GM12864 (cell line): ENCODE measurements at regions not wholly inside any gene's neighbourhood (a gene's known extent, or its start where the extent isn't known, plus 50 kb on each side); places are given as distances from the start of the nearest gene placed in this dataset.

Experiments
- DNase-seq: peaks from one replicate; pipeline ENCODE4 v3.0.0-alpha.2; 2011; ENCODE audit warnings: low read depth
- H3K4me3 ChIP-seq: 2 replicates; pipeline ENCODE4 v1.5.1; 2011; ENCODE audit warnings: mild to moderate bottlenecking, low read depth, low read length, control low read depth
- TF ChIP-seq, protein P1 (sequence below): IDR thresholded peaks from 2 replicates; pipeline ENCODE4 v1.5.1; 2011; ENCODE audit warnings: low read depth, mild to moderate bottlenecking, moderate library complexity, low read length, control low read depth, inconsistent platforms; ENCODE audit errors: missing control alignments

DNA sequence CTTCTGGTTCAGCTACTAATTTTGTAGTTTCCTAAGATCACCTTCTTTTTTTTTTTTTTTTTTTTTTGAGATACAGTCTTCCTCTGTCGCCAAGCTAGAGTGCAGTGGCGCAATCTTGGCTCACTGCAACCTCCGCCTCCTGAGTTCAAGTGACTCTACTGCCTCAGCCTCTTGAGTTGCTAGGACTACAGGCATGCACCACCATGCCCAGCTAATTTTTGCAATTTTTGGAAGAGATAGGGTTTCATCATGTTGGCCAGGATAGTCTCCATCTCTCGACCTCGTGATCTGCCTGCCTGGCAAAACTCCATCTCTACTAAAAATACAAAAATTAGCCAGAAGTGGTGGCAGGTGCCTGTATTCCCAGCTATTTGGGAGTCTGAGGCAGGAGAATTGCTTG is 301.5 kb upstream of the TFPI start:
- no peak for DNase-seq

DNA sequence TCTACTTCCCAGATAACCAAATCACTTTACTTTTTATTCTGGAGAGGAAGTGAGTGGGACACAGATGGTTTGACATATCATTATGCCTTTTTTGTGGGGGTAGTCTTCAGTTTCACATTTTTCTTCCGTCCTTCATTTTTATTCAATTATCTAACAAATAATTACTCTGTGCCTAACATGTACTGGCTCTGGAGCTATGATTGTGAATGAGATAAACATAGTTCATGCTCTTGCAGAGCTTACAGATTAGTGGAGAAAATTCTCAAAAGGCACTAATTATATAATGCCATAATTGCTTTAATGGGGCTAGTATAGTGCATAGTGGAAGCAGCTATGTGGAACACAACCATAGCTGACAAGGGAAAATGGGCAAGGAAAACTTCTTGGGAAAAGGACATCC is 303.6 kb upstream of the TFPI start:
- DNase-seq = no peak
- TF ChIP-seq, protein P1, sequence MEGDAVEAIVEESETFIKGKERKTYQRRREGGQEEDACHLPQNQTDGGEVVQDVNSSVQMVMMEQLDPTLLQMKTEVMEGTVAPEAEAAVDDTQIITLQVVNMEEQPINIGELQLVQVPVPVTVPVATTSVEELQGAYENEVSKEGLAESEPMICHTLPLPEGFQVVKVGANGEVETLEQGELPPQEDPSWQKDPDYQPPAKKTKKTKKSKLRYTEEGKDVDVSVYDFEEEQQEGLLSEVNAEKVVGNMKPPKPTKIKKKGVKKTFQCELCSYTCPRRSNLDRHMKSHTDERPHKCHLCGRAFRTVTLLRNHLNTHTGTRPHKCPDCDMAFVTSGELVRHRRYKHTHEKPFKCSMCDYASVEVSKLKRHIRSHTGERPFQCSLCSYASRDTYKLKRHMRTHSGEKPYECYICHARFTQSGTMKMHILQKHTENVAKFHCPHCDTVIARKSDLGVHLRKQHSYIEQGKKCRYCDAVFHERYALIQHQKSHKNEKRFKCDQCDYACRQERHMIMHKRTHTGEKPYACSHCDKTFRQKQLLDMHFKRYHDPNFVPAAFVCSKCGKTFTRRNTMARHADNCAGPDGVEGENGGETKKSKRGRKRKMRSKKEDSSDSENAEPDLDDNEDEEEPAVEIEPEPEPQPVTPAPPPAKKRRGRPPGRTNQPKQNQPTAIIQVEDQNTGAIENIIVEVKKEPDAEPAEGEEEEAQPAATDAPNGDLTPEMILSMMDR = no peak
- no peak overlapping the region for H3K4me3 ChIP-seq

More for the DNA sequence above, 301.5 kb upstream of the TFPI start:
- H3K4me3 ChIP-seq = no peak overlapping the region
- TF ChIP-seq, protein P1 = no peak

DNA sequence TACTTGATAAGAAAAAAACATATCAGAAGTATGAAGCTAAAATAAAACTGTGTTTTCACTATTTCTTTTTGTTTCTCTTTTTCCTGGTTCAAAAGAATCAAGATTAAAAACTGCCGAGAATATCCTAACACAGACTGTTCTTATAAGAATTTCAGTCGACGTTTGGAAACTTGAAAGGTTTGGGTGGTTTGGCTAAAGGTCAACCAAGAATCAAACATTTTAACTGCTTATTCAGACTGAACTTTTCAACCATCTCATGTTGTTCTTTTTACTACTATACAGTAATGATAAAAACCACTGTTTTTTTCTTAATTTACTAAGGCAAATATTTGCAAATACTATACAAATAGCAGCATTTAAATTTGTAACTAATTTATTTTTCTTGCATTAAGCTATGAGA is 308.5 kb upstream of the TFPI start:
- DNase-seq = no peak
- no peak overlapping the region for H3K4me3 ChIP-seq
- TF ChIP-seq, protein P1 = no peak

DNA sequence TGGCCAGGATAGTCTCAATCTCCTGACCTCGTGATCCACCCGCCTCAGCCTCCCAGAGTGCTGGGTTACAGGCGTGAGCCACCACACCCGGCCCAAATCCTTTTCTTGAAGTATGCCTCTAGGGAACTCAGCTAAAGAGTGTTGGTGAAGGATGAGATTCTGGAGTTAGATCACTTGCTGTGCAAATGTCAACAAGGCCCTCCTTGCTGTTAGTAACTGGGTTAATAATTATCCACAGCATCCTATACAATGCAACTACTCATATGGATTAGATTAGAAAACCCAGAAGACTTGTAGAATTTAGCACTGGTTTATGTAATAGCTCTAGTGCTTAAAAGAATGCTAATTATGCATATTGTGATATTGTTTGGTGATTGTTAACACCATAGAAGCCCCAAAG is 310.8 kb upstream of the TFPI start:
- DNase-seq = no peak
- TF ChIP-seq, protein P1 = no peak
- no peak overlapping the region for H3K4me3 ChIP-seq

DNA sequence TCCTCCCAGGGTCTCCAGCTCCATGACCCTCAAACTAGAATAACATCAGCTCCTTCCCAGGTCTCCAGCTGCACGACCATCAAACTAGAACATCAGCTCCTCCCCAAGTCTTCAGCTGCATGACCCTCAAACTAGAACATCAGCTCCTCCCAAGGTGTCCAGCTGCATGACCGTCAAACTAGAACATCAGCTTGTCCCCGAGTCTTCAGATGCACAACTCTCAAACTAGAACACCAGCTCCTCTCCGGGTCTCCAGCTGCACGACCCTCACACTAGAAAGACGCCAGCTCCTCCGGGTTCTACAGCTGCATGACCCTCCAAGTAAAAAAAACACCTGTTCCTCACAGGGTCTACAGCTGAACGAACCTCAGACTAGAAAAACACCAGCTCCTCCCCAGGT is 312.9 kb upstream of the TFPI start:
- no peak overlapping the region for H3K4me3 ChIP-seq
- TF ChIP-seq, protein P1 = no peak
- DNase-seq = no peak

DNA sequence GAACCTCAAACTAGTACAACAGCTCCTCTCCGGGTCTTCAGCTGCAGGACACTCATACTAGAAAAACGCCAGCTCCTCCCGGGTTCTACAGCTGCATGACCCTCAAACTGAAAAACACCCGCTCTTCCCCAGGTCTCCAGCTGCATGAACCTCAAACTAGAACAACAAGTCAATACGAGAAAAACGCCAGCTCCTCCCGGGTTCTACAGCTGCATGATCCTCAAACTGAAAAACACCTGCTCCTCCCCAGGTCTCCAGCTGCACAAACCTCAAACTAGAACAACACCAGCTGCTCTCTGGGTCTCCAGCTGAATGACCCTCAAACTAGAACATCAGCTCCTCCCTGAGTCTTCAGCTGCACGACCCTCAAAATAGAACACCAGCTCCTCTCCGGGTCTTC is 315.0 kb upstream of the TFPI start:
- no peak overlapping the region for H3K4me3 ChIP-seq
- TF ChIP-seq, protein P1 = no peak
- no peak for DNase-seq

DNA sequence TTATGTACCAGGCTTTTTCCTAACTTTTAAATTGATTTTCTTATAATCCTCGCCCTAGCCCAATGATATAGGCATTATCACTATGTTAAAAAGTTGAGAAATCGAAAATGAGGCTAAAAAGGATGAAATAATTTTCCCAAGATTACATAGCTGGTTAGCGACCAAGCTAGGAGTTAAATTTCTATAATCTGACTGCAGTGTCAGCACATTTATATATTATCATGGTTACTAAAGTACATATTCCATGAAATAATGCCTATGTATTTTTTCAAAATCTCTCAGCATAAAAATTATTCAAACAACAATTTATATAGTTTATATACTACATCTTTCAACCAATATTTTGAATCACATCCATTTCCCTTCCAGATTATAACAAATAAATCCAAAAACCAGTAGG is 317.3 kb upstream of the TFPI start:
- DNase-seq = no peak
- TF ChIP-seq, protein P1 = no peak

More for the DNA sequence above, 317.3 kb upstream of the TFPI start:
- no peak overlapping the region for H3K4me3 ChIP-seq
